A673 (cell line): ENCODE measurements at regions not wholly inside any gene's neighbourhood (a gene's known extent, or its start where the extent isn't known, plus 50 kb on each side); places are given as distances from the start of the nearest gene placed in this dataset.

Experiments used
- BruUV-seq: library from RNA; stranded (reverse); fragments of 400-500 nt; replicated peaks from 2 replicates; lab custom pipeline; 2021; lab: Mats Ljungman, UMichigan
- CTCF ChIA-PET: fragments of 300-600 bp; sonication (Branson Sonifier 250); formaldehyde crosslinking; loops from one replicate; lab custom pipeline; 2022; ENCODE audit warnings: antibody characterized with exemption; lab: Charles Lee
- POLR2A ChIA-PET: fragments of 300-600 bp; sonication (Branson Sonifier 250); formaldehyde crosslinking; loops from one replicate; lab custom pipeline; 2022; ENCODE audit warnings: antibody characterized with exemption; ENCODE audit not compliant: low non-redundant PET; lab: Charles Lee
- DNase-seq: peaks from one replicate; pipeline ENCODE4 v3.0.0-alpha.2; 2015; ENCODE audit warnings: low spot score
- H3K27ac ChIP-seq: fragments of 200-600 bp; sonication (generic); 2 replicates; pipeline ENCODE4 v1.5.1; 2016; ENCODE audit warnings: mixed run types, low read depth, mild to moderate bottlenecking, mixed read lengths, antibody characterized with exemption, low read length; ENCODE audit not compliant: poor library complexity, severe bottlenecking
- H3K27me3 ChIP-seq: fragments of 200-600 bp; sonication (generic); replicated peaks from 2 replicates; pipeline ENCODE4 v1.6.1; 2017; ENCODE audit warnings: mixed run types, low read depth, mild to moderate bottlenecking, mixed read lengths, antibody characterized with exemption, low read length; ENCODE audit not compliant: insufficient read depth, poor library complexity
- H3K36me3 ChIP-seq: fragments of 200-600 bp; sonication (generic); 2 replicates; pipeline ENCODE4 v1.6.1; 2016; ENCODE audit warnings: mixed run types, mild to moderate bottlenecking, mixed read lengths, antibody characterized with exemption, low read length; ENCODE audit not compliant: insufficient read depth, poor library complexity, severe bottlenecking
- H3K4me1 ChIP-seq: fragments of 200-600 bp; sonication (generic); 2 replicates; pipeline ENCODE4 v1.6.1; 2017; ENCODE audit warnings: mixed run types, mild to moderate bottlenecking, mixed read lengths, antibody characterized with exemption, low read length; ENCODE audit not compliant: insufficient read depth, poor library complexity, severe bottlenecking
- H3K4me3 ChIP-seq: fragments of 200-600 bp; sonication (generic); 2 replicates; pipeline ENCODE4 v1.5.1; 2016; ENCODE audit warnings: low read depth, mixed run types, mild to moderate bottlenecking, mixed read lengths, low read length; ENCODE audit not compliant: poor library complexity, severe bottlenecking
- H3K9me3 ChIP-seq: fragments of 200-600 bp; sonication (generic); 2 replicates; pipeline ENCODE4 v1.6.1; 2016; ENCODE audit warnings: mixed run types, low read depth, mild to moderate bottlenecking, mixed read lengths, antibody characterized with exemption, low read length; ENCODE audit not compliant: poor library complexity, severe bottlenecking
- EZH2 ChIP-seq: fragments of 200-600 bp; sonication (generic); IDR thresholded peaks from 2 replicates; pipeline ENCODE4 v1.6.1; 2017; ENCODE audit warnings: borderline replicate concordance, low read depth, mild to moderate bottlenecking, mixed read lengths, antibody characterized with exemption, low read length; ENCODE audit not compliant: poor library complexity, severe bottlenecking
- intact Hi-C: fragments of 100-400 bp; cut with micrococcal nuclease; formaldehyde crosslinking; loops from one replicate; pipeline ENCODE4 v1.10.0; 2022; ENCODE audit not compliant: unreplicated experiment
- TF ChIP-seq, protein P1 (sequence below): fragments of 300-800, 200-600 bp; sonication (generic); conservative IDR thresholded peaks from 2 replicates; pipeline ENCODE4 v1.5.1; 2017; ENCODE audit warnings: low read depth, mild to moderate bottlenecking, antibody characterized with exemption, low read length, moderate library complexity, mixed read lengths

- BruUV-seq, result no TSS peak
- CTCF ChIA-PET, result no interaction called here
- Histone ChIP-seq H3K4me3 (no peak overlapping the region), H3K9me3 (no peaks in the 10 kb centered on the region), H3K4me1 (no peaks in the 10 kb centered on the region), H3K27me3 (no peaks in the 10 kb centered on the region), H3K27ac (no peak overlapping the region), H3K36me3 (no peaks in the 10 kb centered on the region)
- TF ChIP-seq, protein P1, sequence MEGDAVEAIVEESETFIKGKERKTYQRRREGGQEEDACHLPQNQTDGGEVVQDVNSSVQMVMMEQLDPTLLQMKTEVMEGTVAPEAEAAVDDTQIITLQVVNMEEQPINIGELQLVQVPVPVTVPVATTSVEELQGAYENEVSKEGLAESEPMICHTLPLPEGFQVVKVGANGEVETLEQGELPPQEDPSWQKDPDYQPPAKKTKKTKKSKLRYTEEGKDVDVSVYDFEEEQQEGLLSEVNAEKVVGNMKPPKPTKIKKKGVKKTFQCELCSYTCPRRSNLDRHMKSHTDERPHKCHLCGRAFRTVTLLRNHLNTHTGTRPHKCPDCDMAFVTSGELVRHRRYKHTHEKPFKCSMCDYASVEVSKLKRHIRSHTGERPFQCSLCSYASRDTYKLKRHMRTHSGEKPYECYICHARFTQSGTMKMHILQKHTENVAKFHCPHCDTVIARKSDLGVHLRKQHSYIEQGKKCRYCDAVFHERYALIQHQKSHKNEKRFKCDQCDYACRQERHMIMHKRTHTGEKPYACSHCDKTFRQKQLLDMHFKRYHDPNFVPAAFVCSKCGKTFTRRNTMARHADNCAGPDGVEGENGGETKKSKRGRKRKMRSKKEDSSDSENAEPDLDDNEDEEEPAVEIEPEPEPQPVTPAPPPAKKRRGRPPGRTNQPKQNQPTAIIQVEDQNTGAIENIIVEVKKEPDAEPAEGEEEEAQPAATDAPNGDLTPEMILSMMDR, result no peak
- TF ChIP-seq EZH2, result no peak
- intact Hi-C loops, result no loop called here
- POLR2A ChIA-PET, result no interaction called here
- DNase-seq, result no peak
These were observed 388.9 kb downstream of the NR2F1-AS1 start for GRCh38 chr5:93192087-93192486.

GRCh38 chr5:93191035-93191817, 389.8 kb downstream of the NR2F1-AS1 start:
- H3K4me3 ChIP-seq, result no peak overlapping the region
- no peaks in the 10 kb centered on the region for H3K9me3 ChIP-seq
- no peak for TF ChIP-seq EZH2
- TF ChIP-seq, protein P1, result no peak
- no peak overlapping the region for H3K27ac ChIP-seq
- no TSS peak for BruUV-seq
- no peaks in the 10 kb centered on the region for H3K4me1 ChIP-seq
- ChIA-PET CTCF (no interaction called here), POLR2A (no interaction called here)
- no peak for DNase-seq
- H3K36me3 ChIP-seq, result no peaks in the 10 kb centered on the region
- intact Hi-C loops, result no loop called here
- no peaks in the 10 kb centered on the region for H3K27me3 ChIP-seq

DNA sequence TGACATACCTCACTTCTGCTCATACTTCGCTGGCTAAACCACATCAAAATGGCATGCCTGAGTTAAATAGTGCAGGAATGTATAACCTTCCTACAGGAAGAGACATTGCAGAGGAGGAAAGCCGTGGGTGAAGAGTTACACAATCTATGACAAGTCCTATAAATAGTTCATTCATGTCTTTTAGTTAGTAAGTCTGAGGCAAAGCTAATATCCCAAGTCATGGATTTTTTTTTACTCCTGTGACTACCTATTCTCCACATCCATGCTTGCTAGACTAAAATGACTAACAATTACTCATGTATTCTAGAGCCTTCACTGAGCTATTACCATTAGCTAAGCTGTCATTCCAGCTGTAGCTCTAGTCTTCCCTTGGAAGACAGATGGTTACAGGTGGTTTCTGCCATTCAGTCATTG, 391.3 kb downstream of the NR2F1-AS1 start:
- DNase-seq, result no peak
- H3K36me3 ChIP-seq, result no peaks in the 10 kb centered on the region
- ChIA-PET CTCF (no interaction called here), POLR2A (no interaction called here)
- no peak overlapping the region for H3K4me3 ChIP-seq
- no TSS peak for BruUV-seq
- H3K4me1 ChIP-seq, result no peaks in the 10 kb centered on the region
- intact Hi-C loops, result no loop called here
- H3K27ac ChIP-seq, result no peak overlapping the region
- no peaks in the 10 kb centered on the region for H3K9me3 ChIP-seq
- TF ChIP-seq, protein P1, result no peak
- TF ChIP-seq EZH2, result no peak
- no peaks in the 10 kb centered on the region for H3K27me3 ChIP-seq
